Erythroblast (primary cell): ENCODE measurements at regions not wholly inside any gene's neighbourhood (a gene's known extent, or its start where the extent isn't known, plus 50 kb on each side); places are given as distances from the start of the nearest gene placed in this dataset.

Experiments
- GATA1 ChIP-seq: IDR thresholded peaks from 2 replicates; pipeline ENCODE4 v1.6.1; 2011; ENCODE audit warnings: low read depth, mild to moderate bottlenecking, control low read depth, low read length, moderate library complexity
- POLR2A ChIP-seq: IDR thresholded peaks from 2 replicates; pipeline ENCODE4 v1.6.1; 2011; ENCODE audit warnings: mild to moderate bottlenecking, low read length

DNA sequence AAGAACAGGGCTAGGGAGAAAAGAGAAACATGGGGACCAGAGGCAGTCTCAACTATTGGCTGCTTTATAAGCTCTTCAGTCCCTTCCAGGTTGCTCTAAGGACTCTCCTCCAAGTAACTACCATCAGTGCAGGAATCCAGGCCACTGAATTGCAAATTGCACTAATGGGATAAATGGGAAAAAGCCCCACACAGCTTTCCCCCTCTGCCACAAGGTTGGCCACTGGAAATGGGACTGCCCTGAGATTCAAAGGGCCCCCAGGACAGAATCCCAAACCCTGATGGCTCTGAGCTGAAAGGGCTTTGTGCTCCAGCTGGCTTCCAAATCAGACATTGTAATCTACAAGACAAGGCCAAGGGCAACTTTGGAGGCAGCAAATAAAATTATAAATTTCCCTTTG is 633.2 kb downstream of the ACTR3B start:
- TF ChIP-seq POLR2A: no peak
- no peak for TF ChIP-seq GATA1
